C4-2B (cell line): ENCODE measurements at regions not wholly inside any gene's neighbourhood (a gene's known extent, or its start where the extent isn't known, plus 50 kb on each side); places are given as distances from the start of the nearest gene placed in this dataset.

Experiments
- ZFX ChIP-seq: fragments of 450-650 bp; IDR thresholded peaks from 2 replicates; pipeline ENCODE4 v1.6.1; 2017
- TF ChIP-seq, protein P1 (sequence below): fragments of 450-650 bp; conservative IDR thresholded peaks from 2 replicates; pipeline ENCODE4 v1.5.1; 2017; ENCODE audit warnings: mild to moderate bottlenecking

DNA sequence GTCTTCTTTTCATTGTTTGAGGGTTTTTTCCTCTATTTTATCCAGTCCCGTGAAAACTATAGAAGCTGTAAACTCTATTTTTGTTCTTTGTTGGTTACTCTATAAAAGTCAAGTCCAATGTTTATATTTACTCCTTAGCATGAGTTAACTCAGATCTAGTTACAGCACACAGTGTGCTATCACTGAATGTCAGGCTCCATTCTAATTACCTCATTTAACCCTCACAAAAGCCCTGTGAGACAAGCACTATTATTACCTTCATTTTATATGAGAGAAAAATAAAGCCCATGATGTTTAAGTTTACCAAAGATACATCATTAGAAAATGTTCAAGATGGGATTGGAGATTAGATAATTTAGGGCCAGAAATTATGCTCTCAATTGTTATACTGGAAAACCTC, 251.4 kb upstream of the SNX7 start:
- TF ChIP-seq, protein P1, sequence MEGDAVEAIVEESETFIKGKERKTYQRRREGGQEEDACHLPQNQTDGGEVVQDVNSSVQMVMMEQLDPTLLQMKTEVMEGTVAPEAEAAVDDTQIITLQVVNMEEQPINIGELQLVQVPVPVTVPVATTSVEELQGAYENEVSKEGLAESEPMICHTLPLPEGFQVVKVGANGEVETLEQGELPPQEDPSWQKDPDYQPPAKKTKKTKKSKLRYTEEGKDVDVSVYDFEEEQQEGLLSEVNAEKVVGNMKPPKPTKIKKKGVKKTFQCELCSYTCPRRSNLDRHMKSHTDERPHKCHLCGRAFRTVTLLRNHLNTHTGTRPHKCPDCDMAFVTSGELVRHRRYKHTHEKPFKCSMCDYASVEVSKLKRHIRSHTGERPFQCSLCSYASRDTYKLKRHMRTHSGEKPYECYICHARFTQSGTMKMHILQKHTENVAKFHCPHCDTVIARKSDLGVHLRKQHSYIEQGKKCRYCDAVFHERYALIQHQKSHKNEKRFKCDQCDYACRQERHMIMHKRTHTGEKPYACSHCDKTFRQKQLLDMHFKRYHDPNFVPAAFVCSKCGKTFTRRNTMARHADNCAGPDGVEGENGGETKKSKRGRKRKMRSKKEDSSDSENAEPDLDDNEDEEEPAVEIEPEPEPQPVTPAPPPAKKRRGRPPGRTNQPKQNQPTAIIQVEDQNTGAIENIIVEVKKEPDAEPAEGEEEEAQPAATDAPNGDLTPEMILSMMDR = no peak
- no peak for TF ChIP-seq ZFX
